ENCODE measurements at regions not wholly inside any gene's neighbourhood (a gene's known extent, or its start where the extent isn't known, plus 50 kb on each side); places are given as distances from the start of the nearest gene placed in this dataset.
"Not testable (repeated sequence)": the region's sequence is repeated elsewhere in the genome, so short reads cannot be mapped to it uniquely, and the experiment has no call there.

GRCh38 chr3:98705212-98705611, 57.9 kb upstream of the ST3GAL6 start:
- no peaks in the 10 kb centered on the region for H3K9me3 Mint-ChIP-seq
- TF ChIP-seq CTCF (IDR thresholded peaks at IDR 0.05; ENCODE audit: unreplicated experiment): no peak
- H3K27me3 Mint-ChIP-seq (ENCODE audit: low read depth): peaks cover 2% of the 10 kb centered on the region
- no peak overlapping the region for H3K4me3 Mint-ChIP-seq
- peaks cover 27% of the 10 kb centered on the region for H3K4me1 Mint-ChIP-seq
- H3K27ac Mint-ChIP-seq: no peak overlapping the region
- no peaks in the 10 kb centered on the region for H3K36me3 Mint-ChIP-seq
- DNase-seq (ENCODE audit: low spot score in 2 of 2, unreplicated experiment in 2 of 2): no peak

GRCh38 chr3:98705694-98706093, 57.4 kb upstream of the ST3GAL6 start:
- H3K4me1 Mint-ChIP-seq: peaks cover 31% of the 10 kb centered on the region
- peaks cover 2% of the 10 kb centered on the region for H3K27me3 Mint-ChIP-seq (ENCODE audit: low read depth)
- no peak for DNase-seq (ENCODE audit: low spot score in 2 of 2, unreplicated experiment in 2 of 2)
- H3K4me3 Mint-ChIP-seq: no peak overlapping the region
- H3K9me3 Mint-ChIP-seq: no peaks in the 10 kb centered on the region
- no peak overlapping the region for H3K27ac Mint-ChIP-seq
- no peak for TF ChIP-seq CTCF (IDR thresholded peaks at IDR 0.05; ENCODE audit: unreplicated experiment)
- no peaks in the 10 kb centered on the region for H3K36me3 Mint-ChIP-seq

GRCh38 chr3:98708681-98709080, 54.5 kb upstream of the ST3GAL6 start:
- peak overlapping the region; percentile 79 for H3K27ac Mint-ChIP-seq
- DNase-seq (ENCODE audit: low spot score in 2 of 2, unreplicated experiment in 2 of 2); H3K36me3 Mint-ChIP-seq; H3K27me3 Mint-ChIP-seq (ENCODE audit: low read depth); H3K9me3 Mint-ChIP-seq: not testable (repeated sequence)
- peak overlapping the region; percentile 35 for H3K4me3 Mint-ChIP-seq
- peaks cover 33% of the 10 kb centered on the region for H3K4me1 Mint-ChIP-seq

- no peak overlapping the region for H3K4me3 Mint-ChIP-seq
- H3K27ac Mint-ChIP-seq: peak overlapping the region; percentile 49
- H3K36me3 Mint-ChIP-seq: no peaks in the 10 kb centered on the region
- peaks cover 33% of the 10 kb centered on the region for H3K4me1 Mint-ChIP-seq
- TF ChIP-seq CTCF (IDR thresholded peaks at IDR 0.05; ENCODE audit: unreplicated experiment): no peak
- peaks cover 2% of the 10 kb centered on the region for H3K27me3 Mint-ChIP-seq (ENCODE audit: low read depth)
- no peaks in the 10 kb centered on the region for H3K9me3 Mint-ChIP-seq
- DNase-seq (ENCODE audit: low spot score in 2 of 2, unreplicated experiment in 2 of 2): no peak
Observed at GRCh38 chr3:98709441-98709840, 53.7 kb upstream of the ST3GAL6 start.

GRCh38 chr3:98710067-98710659, 53.0 kb upstream of the ST3GAL6 start:
- H3K4me1 Mint-ChIP-seq: peaks cover 33% of the 10 kb centered on the region
- no peak overlapping the region for H3K4me3 Mint-ChIP-seq
- no peaks in the 10 kb centered on the region for H3K9me3 Mint-ChIP-seq
- TF ChIP-seq CTCF (IDR thresholded peaks at IDR 0.05; ENCODE audit: unreplicated experiment): no peak
- DNase-seq (ENCODE audit: low spot score in 2 of 2, unreplicated experiment in 2 of 2): no peak
- no peaks in the 10 kb centered on the region for H3K36me3 Mint-ChIP-seq
- peak overlapping the region; percentile 49 for H3K27ac Mint-ChIP-seq
- H3K27me3 Mint-ChIP-seq (ENCODE audit: low read depth): peaks cover 2% of the 10 kb centered on the region

- DNase-seq (ENCODE audit: low spot score in 2 of 2, unreplicated experiment in 2 of 2): no peak
- TF ChIP-seq CTCF (IDR thresholded peaks at IDR 0.05; ENCODE audit: unreplicated experiment): no peak
- no peaks in the 10 kb centered on the region for H3K9me3 Mint-ChIP-seq
- H3K27ac Mint-ChIP-seq: no peak overlapping the region
- peaks cover 33% of the 10 kb centered on the region for H3K4me1 Mint-ChIP-seq
- no peak overlapping the region for H3K4me3 Mint-ChIP-seq
- H3K36me3 Mint-ChIP-seq: no peaks in the 10 kb centered on the region
- H3K27me3 Mint-ChIP-seq (ENCODE audit: low read depth): no peaks in the 10 kb centered on the region
Observed at GRCh38 chr3:98711426-98711825, 51.7 kb upstream of the ST3GAL6 start.

Measured in mesothelial cell of epicardium (in vitro differentiated cells).